Fibroblast of the aortic adventitia (primary cell): ENCODE measurements at regions not wholly inside any gene's neighbourhood (a gene's known extent, or its start where the extent isn't known, plus 50 kb on each side); places are given as distances from the start of the nearest gene placed in this dataset.

Experiments used
- DNase-seq: peaks from one replicate; pipeline ENCODE4 v3.0.0-alpha.2; 2010; ENCODE audit warnings: low read depth
- H3K4me3 ChIP-seq: 2 replicates; pipeline ENCODE4 v1.5.1; 2011; ENCODE audit warnings: low read depth, mild to moderate bottlenecking, control low read depth, low read length, moderate library complexity
- TF ChIP-seq, protein P1 (sequence below): IDR thresholded peaks from 2 replicates; pipeline ENCODE4 v1.5.1; 2011; ENCODE audit warnings: mild to moderate bottlenecking, low read length, control low read depth, inconsistent platforms; ENCODE audit not compliant: insufficient read depth

- no peak overlapping the region for H3K4me3 ChIP-seq
- TF ChIP-seq, protein P1, sequence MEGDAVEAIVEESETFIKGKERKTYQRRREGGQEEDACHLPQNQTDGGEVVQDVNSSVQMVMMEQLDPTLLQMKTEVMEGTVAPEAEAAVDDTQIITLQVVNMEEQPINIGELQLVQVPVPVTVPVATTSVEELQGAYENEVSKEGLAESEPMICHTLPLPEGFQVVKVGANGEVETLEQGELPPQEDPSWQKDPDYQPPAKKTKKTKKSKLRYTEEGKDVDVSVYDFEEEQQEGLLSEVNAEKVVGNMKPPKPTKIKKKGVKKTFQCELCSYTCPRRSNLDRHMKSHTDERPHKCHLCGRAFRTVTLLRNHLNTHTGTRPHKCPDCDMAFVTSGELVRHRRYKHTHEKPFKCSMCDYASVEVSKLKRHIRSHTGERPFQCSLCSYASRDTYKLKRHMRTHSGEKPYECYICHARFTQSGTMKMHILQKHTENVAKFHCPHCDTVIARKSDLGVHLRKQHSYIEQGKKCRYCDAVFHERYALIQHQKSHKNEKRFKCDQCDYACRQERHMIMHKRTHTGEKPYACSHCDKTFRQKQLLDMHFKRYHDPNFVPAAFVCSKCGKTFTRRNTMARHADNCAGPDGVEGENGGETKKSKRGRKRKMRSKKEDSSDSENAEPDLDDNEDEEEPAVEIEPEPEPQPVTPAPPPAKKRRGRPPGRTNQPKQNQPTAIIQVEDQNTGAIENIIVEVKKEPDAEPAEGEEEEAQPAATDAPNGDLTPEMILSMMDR: no peak
- no peak for DNase-seq
Measured at GRCh38 chr6:6866656-6867403, 240.9 kb upstream of the RREB1 start.

DNA sequence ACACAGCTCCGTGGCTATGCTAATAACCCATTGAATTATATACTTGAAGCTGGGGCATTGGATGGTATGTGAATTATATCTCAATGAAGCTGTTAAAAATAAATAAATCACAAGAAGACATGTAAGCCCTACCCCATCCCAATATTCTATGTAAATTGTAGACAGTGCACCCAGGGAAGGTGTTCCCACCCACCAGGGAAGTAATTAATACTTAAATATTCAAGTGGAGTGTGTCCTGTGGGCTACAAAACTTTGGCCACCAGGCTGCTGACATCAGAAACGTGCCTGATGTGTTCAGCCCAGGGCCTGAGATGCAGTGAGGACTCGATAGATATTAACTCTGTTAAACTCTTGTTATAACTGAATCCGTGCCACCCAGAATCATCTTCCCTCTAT is 240.4 kb upstream of the RREB1 start:
- no peak overlapping the region for H3K4me3 ChIP-seq
- TF ChIP-seq, protein P1: no peak
- DNase-seq: no peak

GRCh38 chr6:6869094-6869493 is 238.7 kb upstream of the RREB1 start:
- TF ChIP-seq, protein P1: no peak
- no peak overlapping the region for H3K4me3 ChIP-seq
- no peak for DNase-seq

DNA sequence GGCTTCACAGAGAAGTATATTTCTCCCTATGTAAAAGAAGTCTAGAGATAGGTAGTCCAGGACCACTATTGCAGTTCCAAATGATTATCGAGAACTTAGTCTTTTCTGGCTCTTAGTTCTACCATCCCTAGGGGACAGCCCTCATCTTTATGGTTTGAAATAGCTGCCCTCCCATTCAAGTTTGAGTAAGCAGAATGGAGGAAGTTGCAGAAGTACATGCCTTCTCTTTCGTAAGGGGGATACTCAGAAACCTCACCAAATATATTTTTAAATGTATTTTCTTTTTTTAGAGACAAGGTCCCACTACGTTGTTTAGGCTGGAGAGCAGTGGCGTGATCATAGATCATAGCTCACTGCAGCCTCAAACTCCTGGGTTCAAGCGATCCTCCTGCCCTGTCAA is 236.8 kb upstream of the RREB1 start:
- H3K4me3 ChIP-seq: no peak overlapping the region
- no peak for DNase-seq
- TF ChIP-seq, protein P1: no peak

DNA sequence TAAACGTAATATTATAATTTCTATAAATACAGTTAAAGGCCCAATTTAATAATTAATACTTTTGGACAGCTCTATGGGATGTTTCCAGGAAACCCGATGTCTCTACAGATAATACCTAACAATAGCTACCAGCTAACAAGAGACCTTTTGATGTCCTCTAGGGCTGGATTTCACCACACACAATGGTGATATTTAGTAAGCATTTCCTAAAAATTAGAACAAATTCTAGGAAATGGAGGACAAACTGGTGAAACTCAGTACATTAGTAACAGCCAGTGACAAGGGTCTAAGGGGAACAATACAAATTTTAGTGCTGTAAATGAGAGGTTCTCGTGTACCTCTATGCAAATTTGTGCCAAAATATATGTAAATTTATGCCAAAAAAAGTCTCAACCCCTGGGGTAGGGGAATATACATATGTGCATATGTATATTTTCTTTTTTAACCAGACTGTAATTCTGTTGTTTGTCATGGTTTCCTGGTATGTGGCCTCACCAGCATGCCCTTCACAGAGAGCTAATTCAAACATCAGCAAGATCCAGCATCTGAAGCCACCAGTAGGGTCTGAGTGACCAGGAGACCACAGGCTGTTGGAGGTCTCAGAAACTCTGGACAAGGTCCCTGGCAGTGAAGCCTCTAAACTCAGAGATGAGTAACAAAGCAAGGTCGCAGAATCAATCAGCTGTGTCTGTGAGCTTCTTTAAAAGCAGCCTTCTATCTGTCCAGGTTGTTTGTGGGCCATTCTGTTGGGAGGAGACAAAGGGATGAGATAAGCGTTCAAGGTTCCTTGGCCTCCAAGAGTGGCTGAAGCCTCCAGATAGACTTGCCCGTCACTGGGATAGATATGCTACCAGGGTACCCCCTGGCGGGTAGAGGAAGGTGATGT is 235.1 kb upstream of the RREB1 start:
- TF ChIP-seq, protein P1: no peak
- H3K4me3 ChIP-seq: no peak overlapping the region
- DNase-seq: no peak

DNA sequence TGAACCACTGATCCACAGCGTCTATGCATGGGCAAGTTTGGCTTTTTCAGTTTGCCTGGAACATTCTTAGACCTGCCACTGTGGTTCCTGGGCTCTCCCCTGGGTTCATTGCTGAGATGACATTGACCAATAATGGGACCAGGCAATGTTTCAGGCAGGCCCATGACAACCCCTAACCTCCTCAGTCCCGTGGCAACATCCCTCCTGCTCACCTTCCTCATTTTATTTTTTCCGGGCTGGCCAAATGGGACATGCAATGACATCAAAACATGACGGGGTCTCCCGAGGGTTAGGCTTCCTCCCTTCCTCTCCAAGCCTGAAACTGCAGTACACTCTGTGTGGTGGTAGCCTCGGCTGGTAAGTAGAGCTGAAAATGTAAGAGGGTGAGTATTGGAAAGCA is 234.0 kb upstream of the RREB1 start:
- TF ChIP-seq, protein P1: no peak
- H3K4me3 ChIP-seq: no peak overlapping the region
- DNase-seq: no peak
